Prostate gland (tissue), 2 donors: ENCODE measurements at regions not wholly inside any gene's neighbourhood (a gene's known extent, or its start where the extent isn't known, plus 50 kb on each side); places are given as distances from the start of the nearest gene placed in this dataset.

Experiments
- POLR2A ChIP-seq: fragments of 450-650 bp; IDR thresholded peaks from one replicate; pipeline ENCODE4 v1.6.1; 2016; ENCODE audit warnings: antibody characterized with exemption, mild to moderate bottlenecking
- POLR2AphosphoS5 ChIP-seq: sonication (generic); formaldehyde crosslinking; IDR thresholded peaks from one replicate; pipeline ENCODE4 v1.6.1; 2017; ENCODE audit warnings: antibody characterized with exemption
- TF ChIP-seq, protein P1 (sequence below), 4 experiments: fragments of 200-600 bp in 2 of 4; fragments of 450-650 bp in 2 of 4; sonication (generic) in 2 of 4; IDR thresholded peaks; 1 replicate in 3 of 4; 2 replicates in 1 of 4; pipeline ENCODE4 v1.5.1; 2016 to 2019; ENCODE audit warnings: antibody characterized with exemption in 4 of 4, mild to moderate bottlenecking in 2 of 4, moderate library complexity in 2 of 4

DNA sequence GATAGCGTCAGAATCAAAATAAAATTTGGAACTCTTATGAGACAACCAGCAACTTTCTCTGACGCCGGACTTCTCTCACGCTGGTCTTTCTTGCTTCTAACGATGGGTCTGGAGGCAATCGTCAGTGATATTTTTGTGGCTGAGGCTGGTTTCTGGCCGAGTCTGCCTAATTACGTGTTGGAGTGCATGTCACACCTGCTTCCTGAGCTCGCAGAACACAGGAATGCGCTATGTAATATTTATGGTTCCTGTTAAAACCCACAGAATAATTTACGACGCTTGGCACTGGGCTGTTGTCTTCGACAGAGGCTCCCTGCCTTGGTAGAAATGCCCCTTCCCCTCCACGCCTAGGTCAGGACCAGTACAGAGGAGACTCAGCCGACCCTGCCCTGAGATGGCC is 64.9 kb downstream of the NPTX2 start:
- TF ChIP-seq, protein P1, sequence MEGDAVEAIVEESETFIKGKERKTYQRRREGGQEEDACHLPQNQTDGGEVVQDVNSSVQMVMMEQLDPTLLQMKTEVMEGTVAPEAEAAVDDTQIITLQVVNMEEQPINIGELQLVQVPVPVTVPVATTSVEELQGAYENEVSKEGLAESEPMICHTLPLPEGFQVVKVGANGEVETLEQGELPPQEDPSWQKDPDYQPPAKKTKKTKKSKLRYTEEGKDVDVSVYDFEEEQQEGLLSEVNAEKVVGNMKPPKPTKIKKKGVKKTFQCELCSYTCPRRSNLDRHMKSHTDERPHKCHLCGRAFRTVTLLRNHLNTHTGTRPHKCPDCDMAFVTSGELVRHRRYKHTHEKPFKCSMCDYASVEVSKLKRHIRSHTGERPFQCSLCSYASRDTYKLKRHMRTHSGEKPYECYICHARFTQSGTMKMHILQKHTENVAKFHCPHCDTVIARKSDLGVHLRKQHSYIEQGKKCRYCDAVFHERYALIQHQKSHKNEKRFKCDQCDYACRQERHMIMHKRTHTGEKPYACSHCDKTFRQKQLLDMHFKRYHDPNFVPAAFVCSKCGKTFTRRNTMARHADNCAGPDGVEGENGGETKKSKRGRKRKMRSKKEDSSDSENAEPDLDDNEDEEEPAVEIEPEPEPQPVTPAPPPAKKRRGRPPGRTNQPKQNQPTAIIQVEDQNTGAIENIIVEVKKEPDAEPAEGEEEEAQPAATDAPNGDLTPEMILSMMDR (IDR thresholded peaks at IDR 0.05), result no peak
- TF ChIP-seq POLR2A, result no peak
- no peak for TF ChIP-seq POLR2AphosphoS5
